Esophagus (tissue), 2 donors: ENCODE measurements at regions not wholly inside any gene's neighbourhood (a gene's known extent, or its start where the extent isn't known, plus 50 kb on each side); places are given as distances from the start of the nearest gene placed in this dataset.
"Not testable (repeated sequence)": the region's sequence is repeated elsewhere in the genome, so short reads cannot be mapped to it uniquely, and the experiment has no call there.

ENCODE experiments used
- H3K27ac ChIP-seq, 2 donors: one replicate each; pipeline ENCODE4 v1.5.1; 2013; ENCODE audit warnings: low read depth in 2 of 2, mild to moderate bottlenecking in 2 of 2, inconsistent platforms in 1 of 2, low read length in 1 of 2, moderate library complexity in 1 of 2
- H3K27me3 ChIP-seq, 2 donors: one replicate each; pipeline ENCODE4 v1.6.1; 2013; ENCODE audit warnings: low read length in 2 of 2, control low read depth in 1 of 2, mild to moderate bottlenecking in 1 of 2; ENCODE audit not compliant: insufficient read depth in 2 of 2, control insufficient read depth in 1 of 2
- H3K36me3 ChIP-seq, 2 donors: one replicate each; pipeline ENCODE4 v1.6.1; 2013; ENCODE audit warnings: low read length in 1 of 2; ENCODE audit not compliant: control insufficient read depth in 2 of 2, insufficient read depth in 2 of 2
- H3K4me1 ChIP-seq, 2 donors: one replicate each; pipeline ENCODE4 v1.6.1; 2013; ENCODE audit warnings: low read length in 1 of 2; ENCODE audit not compliant: control insufficient read depth in 2 of 2, insufficient read depth in 2 of 2
- H3K4me3 ChIP-seq, 2 donors: one replicate each; pipeline ENCODE4 v1.5.1; 2013; ENCODE audit warnings: low read length in 2 of 2, mild to moderate bottlenecking in 2 of 2, low read depth in 1 of 2, moderate library complexity in 1 of 2
- H3K9me3 ChIP-seq, 2 donors: one replicate each; pipeline ENCODE4 v1.6.1; 2013; ENCODE audit warnings: mild to moderate bottlenecking in 2 of 2, low read depth in 1 of 2, low read length in 1 of 2, moderate library complexity in 1 of 2; ENCODE audit not compliant: control insufficient read depth in 2 of 2, insufficient read depth in 1 of 2
- WGBS, 2 donors: extraction: QIAGEN DNeasy Blood & Tissue Kit; methylation state at CpG; one replicate each; pipeline ENCODE4 v1.1.7; 2013; 5-methylcytosine and 5-hydroxymethylcytosine counted together
- donor health status: healthy with polysubstance abuse.
- donor health status: Bipolar disorder and iron deficiency.

- 87 to 92% methylated on average over 4 of the region's 4 CpGs for WGBS, 2 donors
- no peaks in the 10 kb centered on the region for H3K4me1 ChIP-seq
- no peak overlapping the region for H3K4me3 ChIP-seq
- H3K27ac ChIP-seq = no peak overlapping the region
- H3K27me3 ChIP-seq = no peaks in the 10 kb centered on the region
- H3K36me3 ChIP-seq = no peaks in the 10 kb centered on the region
- no peaks in the 10 kb centered on the region for H3K9me3 ChIP-seq
Observed at GRCh38 chr3:177889652-177890358, 646.4 kb upstream of the KCNMB2 start.

DNA sequence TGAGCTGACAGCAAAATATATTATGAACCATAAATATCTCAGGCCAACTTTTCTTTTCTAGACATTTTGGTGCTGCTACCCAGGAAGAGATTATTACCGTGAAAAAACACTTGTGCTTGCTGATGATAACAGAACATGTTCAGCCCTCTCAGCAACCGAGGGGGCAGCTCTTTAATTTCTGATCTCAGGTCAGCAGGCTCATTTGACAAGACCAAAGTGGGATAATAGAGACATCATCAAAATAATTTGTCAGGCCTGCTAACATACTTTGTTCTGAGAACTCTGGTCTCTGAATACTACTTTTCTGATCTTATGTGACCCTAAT lies 645.9 kb upstream of the KCNMB2 start:
- WGBS, 2 donors = 34 to 72% methylated on average over 2 of the region's 2 CpGs
- H3K27ac ChIP-seq = no peak overlapping the region
- H3K4me1 ChIP-seq = no peaks in the 10 kb centered on the region
- H3K9me3 ChIP-seq = no peaks in the 10 kb centered on the region
- H3K36me3 ChIP-seq = no peaks in the 10 kb centered on the region
- H3K4me3 ChIP-seq = no peak overlapping the region
- H3K27me3 ChIP-seq = no peaks in the 10 kb centered on the region

DNA sequence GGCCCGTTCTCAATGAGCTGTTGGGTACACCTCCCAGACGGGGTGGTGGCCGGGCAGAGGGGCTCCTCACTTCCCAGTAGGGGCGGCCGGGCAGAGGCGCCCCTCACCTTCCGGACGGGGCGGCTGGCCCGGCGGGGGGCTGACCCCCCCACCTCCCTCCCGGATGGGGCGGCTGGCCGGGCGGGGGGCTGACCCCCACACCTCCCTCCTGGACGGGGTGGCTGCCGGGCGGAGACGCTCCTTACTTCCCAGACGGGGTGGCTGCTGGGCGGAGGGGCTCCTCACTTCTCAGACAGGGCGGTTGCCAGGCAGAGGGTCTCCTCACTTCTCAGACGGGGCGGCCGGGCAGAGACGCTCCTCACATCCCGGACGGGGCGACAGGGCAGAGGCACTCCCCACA lies 644.7 kb upstream of the KCNMB2 start:
- not testable (repeated sequence) for H3K9me3 ChIP-seq, H3K27ac ChIP-seq, H3K4me1 ChIP-seq, H3K4me3 ChIP-seq, H3K27me3 ChIP-seq, H3K36me3 ChIP-seq
- 97% methylated on average over 12 to 24 of the region's 29 CpGs for WGBS, 2 donors

GRCh38 chr3:177893331-177893730 lies 642.9 kb upstream of the KCNMB2 start:
- H3K27ac ChIP-seq = no peak overlapping the region
- no peak overlapping the region for H3K4me3 ChIP-seq
- WGBS, 2 donors = 66 to 77% methylated on average over 2 of the region's 2 CpGs
- H3K4me1 ChIP-seq = no peaks in the 10 kb centered on the region
- peaks cover 0 to 2% of the 10 kb centered on the region in 2 donors for H3K9me3 ChIP-seq
- H3K36me3 ChIP-seq = no peaks in the 10 kb centered on the region
- no peaks in the 10 kb centered on the region for H3K27me3 ChIP-seq

DNA sequence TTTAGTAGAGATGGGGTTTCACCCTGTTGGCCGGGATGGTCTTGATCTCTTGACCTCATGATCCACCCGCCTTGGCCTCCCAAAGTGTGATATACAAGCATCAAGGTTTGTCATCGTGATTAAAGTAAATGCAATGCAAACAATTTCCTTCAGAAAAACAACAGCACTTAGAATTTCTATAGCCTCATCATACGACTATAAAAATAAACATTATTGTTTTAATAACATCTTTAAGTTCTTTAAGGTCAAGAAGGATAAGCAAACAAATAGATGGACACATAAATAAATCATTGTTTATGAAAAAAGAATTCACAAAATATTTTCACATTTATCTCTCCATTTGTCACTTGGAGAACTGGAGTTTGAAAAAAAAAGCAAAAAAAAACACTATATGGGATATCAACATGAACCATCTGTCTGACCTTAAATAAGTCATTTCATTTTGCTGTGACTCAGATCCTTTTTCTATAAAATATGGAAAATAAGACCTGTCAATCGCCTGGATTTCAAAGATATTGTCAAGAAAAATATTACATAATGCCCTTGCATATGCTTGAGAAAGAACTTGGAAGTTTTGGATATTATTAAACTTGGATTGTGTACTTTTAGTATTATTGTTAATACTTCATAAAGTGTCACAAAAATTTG lies 642.0 kb upstream of the KCNMB2 start:
- H3K27ac ChIP-seq = no peak overlapping the region
- H3K9me3 ChIP-seq = peaks cover under 1 to 11% of the 10 kb centered on the region in 2 donors
- 79 to 86% methylated on average over 5 of the region's 5 CpGs for WGBS, 2 donors
- H3K4me1 ChIP-seq = no peaks in the 10 kb centered on the region
- no peak overlapping the region for H3K4me3 ChIP-seq
- no peaks in the 10 kb centered on the region for H3K27me3 ChIP-seq
- H3K36me3 ChIP-seq = no peaks in the 10 kb centered on the region

DNA sequence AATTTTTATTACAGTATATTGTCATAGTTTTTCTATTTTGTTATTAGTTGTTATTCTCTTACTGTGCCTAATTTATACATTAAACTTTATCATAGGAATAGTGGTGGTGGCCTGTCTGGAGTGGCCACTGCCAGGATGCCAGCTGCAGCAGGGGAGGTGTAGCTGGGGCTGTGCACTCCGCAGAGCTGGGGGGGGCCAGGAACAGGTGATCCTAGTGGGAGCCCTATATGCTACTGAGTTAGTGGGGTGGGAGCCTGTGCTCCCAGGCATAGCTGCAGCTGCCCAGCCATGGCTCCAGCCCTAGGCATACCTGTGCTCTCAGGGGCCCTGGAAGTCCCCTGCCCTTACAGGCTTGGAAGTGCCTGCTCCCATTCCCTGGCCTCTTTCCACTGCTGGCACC lies 638.1 kb upstream of the KCNMB2 start:
- no peak overlapping the region for H3K27ac ChIP-seq
- WGBS, 2 donors = 100% methylated on average over 1 of the region's 1 CpG

DNA sequence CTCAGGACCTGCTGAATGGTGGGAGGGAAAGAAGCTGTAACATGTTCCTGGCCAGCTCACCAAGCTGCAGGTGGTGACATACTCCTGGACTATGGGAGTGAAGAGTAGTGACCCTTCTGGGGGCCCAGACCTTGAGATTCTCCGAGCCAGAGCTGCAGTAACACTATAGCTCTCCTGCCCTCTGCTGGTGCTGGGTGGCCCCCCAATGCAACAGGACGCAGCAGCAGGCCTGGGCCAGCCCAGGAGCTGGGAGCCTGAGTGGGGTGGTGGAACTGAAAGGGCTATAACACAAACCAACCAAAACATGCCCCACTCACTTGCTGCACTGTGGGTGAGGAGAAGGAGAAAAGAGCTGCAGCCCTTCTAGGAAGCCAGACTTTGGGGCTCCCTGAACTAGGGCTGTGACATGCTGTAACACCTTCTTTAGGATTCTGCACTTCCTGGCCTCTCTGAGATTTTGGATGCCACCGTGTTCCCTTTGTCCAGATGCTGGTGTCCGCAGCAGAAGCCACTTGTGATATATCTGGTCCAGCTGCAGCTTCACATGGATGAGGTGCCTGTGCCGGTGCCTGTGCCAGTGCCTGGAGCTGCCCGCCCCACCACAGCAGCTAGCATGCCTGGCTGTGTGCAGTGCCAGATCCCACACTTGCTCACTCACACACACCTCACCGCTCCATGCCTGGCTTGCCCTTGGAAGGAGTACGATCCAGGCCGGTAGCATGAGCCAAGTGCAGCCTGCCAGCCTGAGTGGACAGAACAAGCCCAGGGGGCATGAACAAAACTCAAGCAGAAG lies 636.8 kb upstream of the KCNMB2 start:
- no peak overlapping the region for H3K27ac ChIP-seq

More for the DNA sequence above, 638.1 kb upstream of the KCNMB2 start:
- H3K36me3 ChIP-seq = no peaks in the 10 kb centered on the region
- peaks cover 7 to 18% of the 10 kb centered on the region in 2 donors for H3K9me3 ChIP-seq
- H3K27me3 ChIP-seq = no peaks in the 10 kb centered on the region
- H3K4me3 ChIP-seq = no peak overlapping the region
- no peaks in the 10 kb centered on the region for H3K4me1 ChIP-seq

DNA sequence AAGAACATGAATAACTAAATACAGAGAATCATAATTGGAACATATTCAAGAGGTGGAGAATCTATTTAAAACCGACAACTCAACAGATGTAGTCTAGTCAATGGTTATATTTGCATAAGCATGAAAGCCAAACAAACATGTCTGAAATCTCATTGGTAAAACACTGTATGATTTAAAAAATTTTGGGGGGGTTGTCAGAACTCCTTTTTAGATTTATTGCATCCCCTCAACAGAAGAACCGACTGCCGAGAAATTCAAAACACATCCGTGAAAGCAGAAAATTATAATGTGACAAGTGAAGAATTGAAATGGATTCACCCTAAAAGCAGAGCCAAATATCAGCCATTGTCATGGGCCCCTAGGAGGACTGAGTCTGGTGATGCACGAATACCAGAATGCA lies 633.4 kb upstream of the KCNMB2 start:
- H3K9me3 ChIP-seq = peaks cover 7 to 18% of the 10 kb centered on the region in 2 donors
- no peaks in the 10 kb centered on the region for H3K36me3 ChIP-seq
- H3K4me3 ChIP-seq = no peak overlapping the region
- H3K27ac ChIP-seq = no peak overlapping the region
- no peaks in the 10 kb centered on the region for H3K27me3 ChIP-seq
- WGBS, 2 donors = 91 to 92% methylated on average over 5 of the region's 5 CpGs
- H3K4me1 ChIP-seq = no peaks in the 10 kb centered on the region

More for the DNA sequence above, 636.8 kb upstream of the KCNMB2 start:
- Histone ChIP-seq H3K4me3 (no peak overlapping the region), H3K36me3 (no peaks in the 10 kb centered on the region), H3K27me3 (no peaks in the 10 kb centered on the region), H3K4me1 (no peaks in the 10 kb centered on the region), H3K9me3 (peaks cover 7 to 18% of the 10 kb centered on the region in 2 donors)
- 97 to 98% methylated on average over 9 of the region's 9 CpGs for WGBS, 2 donors

DNA sequence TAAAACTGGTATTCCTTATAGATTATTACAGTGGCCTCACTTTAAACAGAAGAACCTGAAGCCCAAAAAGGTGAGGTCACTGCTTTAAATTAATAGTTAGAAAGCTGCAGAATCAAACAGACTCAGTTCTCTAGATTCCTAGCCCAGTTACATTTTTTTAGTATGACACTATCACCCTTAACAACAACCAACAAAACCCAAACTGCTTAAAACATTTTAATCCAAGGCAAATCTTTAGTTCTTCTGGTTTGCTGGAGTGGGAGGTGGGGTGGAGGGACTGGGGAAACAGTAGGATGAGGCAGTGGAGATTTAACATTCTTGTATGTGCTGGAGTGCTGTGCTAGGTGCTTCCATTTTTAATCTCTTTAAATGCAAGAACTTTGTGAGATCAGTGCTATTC lies 631.6 kb upstream of the KCNMB2 start:
- Histone ChIP-seq H3K4me3 (no peak overlapping the region), H3K27me3 (no peaks in the 10 kb centered on the region), H3K27ac (no peak overlapping the region), H3K9me3 (peaks cover 2 to 3% of the 10 kb centered on the region in 2 donors), H3K36me3 (no peaks in the 10 kb centered on the region), H3K4me1 (no peaks in the 10 kb centered on the region)
